NB4 (cell line): ENCODE measurements at regions not wholly inside any gene's neighbourhood (a gene's known extent, or its start where the extent isn't known, plus 50 kb on each side); places are given as distances from the start of the nearest gene placed in this dataset.
A peak's percentile ranks its signal among the peaks of the same experiment; 100 is the strongest.

Source experiments
- DNase-seq: peaks from one replicate; pipeline ENCODE4 v3.0.0; 2010; ENCODE audit warnings: low read depth
- H3K4me3 ChIP-seq: one replicate; pipeline ENCODE4 v1.5.1; 2011; ENCODE audit warnings: mild to moderate bottlenecking, low read depth, low read length, moderate library complexity
- MYC ChIP-seq: IDR thresholded peaks from 2 replicates; pipeline ENCODE4 v1.6.1; 2011; ENCODE audit warnings: low read depth, low read length
- POLR2A ChIP-seq: IDR thresholded peaks from 2 replicates; pipeline ENCODE4 v1.6.1; 2011; ENCODE audit warnings: mild to moderate bottlenecking; ENCODE audit not compliant: insufficient read length; ENCODE audit errors: extremely low read depth
- TF ChIP-seq, protein P1 (sequence below): IDR thresholded peaks from 2 replicates; pipeline ENCODE4 v1.6.1; 2011; ENCODE audit warnings: low read depth, low read length
- TF ChIP-seq, protein P2 (sequence below): IDR thresholded peaks from one replicate; pipeline ENCODE4 v1.5.1; 2012; ENCODE audit warnings: low read depth, low read length

GRCh38 chrX:125954236-125954635 is 211.9 kb downstream of the DCAF12L2 start:
- no peak for DNase-seq
- no peak overlapping the region for H3K4me3 ChIP-seq
- TF ChIP-seq, protein P1, sequence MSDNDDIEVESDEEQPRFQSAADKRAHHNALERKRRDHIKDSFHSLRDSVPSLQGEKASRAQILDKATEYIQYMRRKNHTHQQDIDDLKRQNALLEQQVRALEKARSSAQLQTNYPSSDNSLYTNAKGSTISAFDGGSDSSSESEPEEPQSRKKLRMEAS, result no peak
- no peak for TF ChIP-seq POLR2A
- no peak for TF ChIP-seq MYC
- TF ChIP-seq, protein P2, sequence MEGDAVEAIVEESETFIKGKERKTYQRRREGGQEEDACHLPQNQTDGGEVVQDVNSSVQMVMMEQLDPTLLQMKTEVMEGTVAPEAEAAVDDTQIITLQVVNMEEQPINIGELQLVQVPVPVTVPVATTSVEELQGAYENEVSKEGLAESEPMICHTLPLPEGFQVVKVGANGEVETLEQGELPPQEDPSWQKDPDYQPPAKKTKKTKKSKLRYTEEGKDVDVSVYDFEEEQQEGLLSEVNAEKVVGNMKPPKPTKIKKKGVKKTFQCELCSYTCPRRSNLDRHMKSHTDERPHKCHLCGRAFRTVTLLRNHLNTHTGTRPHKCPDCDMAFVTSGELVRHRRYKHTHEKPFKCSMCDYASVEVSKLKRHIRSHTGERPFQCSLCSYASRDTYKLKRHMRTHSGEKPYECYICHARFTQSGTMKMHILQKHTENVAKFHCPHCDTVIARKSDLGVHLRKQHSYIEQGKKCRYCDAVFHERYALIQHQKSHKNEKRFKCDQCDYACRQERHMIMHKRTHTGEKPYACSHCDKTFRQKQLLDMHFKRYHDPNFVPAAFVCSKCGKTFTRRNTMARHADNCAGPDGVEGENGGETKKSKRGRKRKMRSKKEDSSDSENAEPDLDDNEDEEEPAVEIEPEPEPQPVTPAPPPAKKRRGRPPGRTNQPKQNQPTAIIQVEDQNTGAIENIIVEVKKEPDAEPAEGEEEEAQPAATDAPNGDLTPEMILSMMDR, result no peak

GRCh38 chrX:125977851-125978250 is 188.2 kb downstream of the DCAF12L2 start:
- H3K4me3 ChIP-seq, result no peak overlapping the region
- DNase-seq, result no peak
- no peak for TF ChIP-seq POLR2A
- TF ChIP-seq, protein P1, result no peak
- no peak for TF ChIP-seq MYC
- TF ChIP-seq, protein P2, result no peak

GRCh38 chrX:125998432-125998831 is 167.7 kb downstream of the DCAF12L2 start:
- TF ChIP-seq POLR2A (no peak), MYC (no peak)
- TF ChIP-seq, protein P2, result peak; percentile 26
- TF ChIP-seq, protein P1, result no peak
- DNase-seq, result peak; percentile 18
- H3K4me3 ChIP-seq, result no peak overlapping the region

DNA sequence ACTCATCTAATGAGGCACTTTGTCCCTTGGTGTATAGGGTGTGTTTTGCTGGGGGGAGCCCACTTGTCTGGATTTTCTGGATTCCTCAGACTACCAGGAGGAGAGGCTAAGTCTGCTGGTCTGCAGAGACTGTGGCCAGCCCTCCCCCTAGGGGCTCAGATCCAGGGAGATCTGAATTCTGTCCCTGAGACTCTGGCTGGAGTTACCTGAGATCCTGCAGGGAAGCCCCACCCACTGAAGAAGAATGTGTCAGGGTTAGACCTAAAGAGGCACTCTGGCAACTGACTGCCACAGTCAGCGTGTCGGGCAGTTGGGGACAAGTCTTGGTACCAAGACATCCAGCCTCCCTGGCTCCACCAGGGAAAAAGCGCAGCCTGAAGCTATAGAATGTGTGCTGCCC is 138.9 kb downstream of the DCAF12L2 start:
- no peak for DNase-seq
- TF ChIP-seq MYC (no peak), POLR2A (no peak)
- TF ChIP-seq, protein P1, result no peak
- TF ChIP-seq, protein P2, result no peak
- no peak overlapping the region for H3K4me3 ChIP-seq

DNA sequence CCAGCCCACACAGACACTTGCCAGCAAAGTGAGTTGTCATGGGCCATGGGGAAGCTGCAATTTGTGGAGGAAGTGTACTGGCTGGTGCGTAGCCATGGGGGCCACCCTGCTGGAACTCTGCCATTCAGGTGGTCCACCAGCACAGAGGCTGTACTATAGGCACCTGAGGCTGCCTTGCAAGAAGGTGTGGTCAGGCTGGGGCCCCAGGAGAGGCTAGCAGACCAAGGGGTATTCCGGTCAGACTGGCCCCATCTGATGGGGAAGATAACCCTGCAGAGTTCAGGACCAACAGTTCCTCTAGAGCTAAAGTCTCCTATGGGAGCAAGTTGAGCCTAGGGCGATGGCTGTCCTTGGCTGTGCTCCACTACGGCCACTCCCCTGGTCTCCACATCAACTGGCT is 136.1 kb downstream of the DCAF12L2 start:
- DNase-seq, result no peak
- no peak overlapping the region for H3K4me3 ChIP-seq
- TF ChIP-seq MYC (no peak), POLR2A (no peak)
- TF ChIP-seq, protein P1, result no peak

- no peak for DNase-seq
- H3K4me3 ChIP-seq, result no peak overlapping the region
- TF ChIP-seq, protein P1, result no peak
- TF ChIP-seq MYC (no peak), POLR2A (no peak)
- TF ChIP-seq, protein P2, result no peak
These were observed 102.1 kb downstream of the DCAF12L2 start for GRCh38 chrX:126063984-126064383.
